ENCODE measurements at regions not wholly inside any gene's neighbourhood (a gene's known extent, or its start where the extent isn't known, plus 50 kb on each side); places are given as distances from the start of the nearest gene placed in this dataset.
"Not testable (repeated sequence)": the region's sequence is repeated elsewhere in the genome, so short reads cannot be mapped to it uniquely, and the experiment has no call there.

- peak; percentile 72 for DNase-seq
These were observed 227.4 kb upstream of the AZI2 start for GRCh38 chr3:28575746-28576613.

DNA sequence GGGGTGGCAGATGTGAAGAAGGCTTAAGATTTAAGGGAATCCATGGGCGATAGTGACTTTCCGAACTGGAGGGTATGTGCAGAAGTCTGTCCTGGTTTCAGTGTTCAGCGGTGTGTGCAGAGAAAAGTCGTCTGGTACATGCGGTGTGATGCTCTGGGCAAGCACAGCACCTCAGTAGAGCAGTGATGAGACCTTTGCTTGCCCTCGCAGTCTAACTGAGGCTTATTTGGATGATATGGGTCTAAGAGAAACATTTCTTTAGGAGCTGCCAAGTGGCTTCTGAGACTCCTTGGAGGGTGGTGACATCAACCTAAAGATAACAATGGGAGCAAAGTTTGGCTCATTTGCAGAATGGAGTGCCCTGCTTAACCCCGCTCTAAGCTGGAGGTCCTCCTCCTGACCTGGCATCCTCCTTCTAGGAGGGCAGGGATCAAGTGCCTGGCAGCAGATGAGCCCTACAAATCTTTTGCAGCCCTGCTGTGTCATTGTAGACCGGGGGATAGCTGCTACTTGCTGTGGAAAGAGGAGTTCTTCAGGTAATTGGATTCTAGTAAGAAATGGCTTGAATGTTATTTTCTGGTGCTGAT is 228.1 kb upstream of the AZI2 start:
- peak; percentile 53 for DNase-seq

GRCh38 chr3:28577941-28578500 is 229.4 kb upstream of the AZI2 start:
- DNase-seq = no peak

GRCh38 chr3:28586325-28586724 is 237.7 kb upstream of the AZI2 start:
- no peak for DNase-seq

DNA sequence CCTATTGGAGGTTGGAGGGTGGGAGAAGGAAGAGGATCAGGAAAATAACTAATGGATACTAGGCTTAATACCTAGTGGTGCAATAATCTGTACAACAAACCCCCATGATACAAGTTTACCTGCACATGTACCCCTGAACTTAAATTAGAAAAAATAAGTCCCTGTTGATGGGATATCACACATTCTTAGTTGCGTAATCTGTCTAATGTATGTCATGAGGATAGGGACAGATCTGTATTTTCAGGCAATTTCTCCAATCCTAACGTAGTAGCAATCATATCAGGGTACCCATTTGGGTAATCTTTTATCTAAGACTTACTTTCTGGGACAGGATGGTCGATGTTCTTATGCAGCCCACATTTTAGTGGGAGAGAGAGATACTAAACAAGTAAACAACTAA is 239.1 kb upstream of the AZI2 start:
- no peak for DNase-seq

- DNase-seq = no peak
These were observed 241.6 kb upstream of the AZI2 start for GRCh38 chr3:28590216-28590615.

- DNase-seq = no peak
These were observed 242.2 kb upstream of the AZI2 start for GRCh38 chr3:28590860-28591259.

DNA sequence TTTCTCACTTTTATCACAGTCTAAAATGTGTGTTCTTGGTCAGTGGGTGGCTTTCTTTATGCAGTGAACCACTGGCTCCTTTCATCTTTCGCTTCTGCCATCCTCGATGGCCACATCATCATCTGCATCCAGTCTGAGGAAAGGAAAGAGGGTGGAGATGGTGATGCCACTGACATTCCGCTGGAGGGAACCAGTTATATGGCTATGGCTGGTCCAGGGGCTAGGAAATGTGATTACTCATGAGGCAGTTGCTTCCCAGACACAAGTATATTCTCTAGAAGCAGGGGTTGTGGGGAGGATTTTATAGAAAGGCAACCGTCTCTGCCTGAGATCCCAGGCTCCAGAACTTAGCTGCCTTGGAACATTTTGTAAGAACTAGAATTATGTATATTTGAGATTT is 246.7 kb upstream of the AZI2 start:
- no peak for DNase-seq

DNA sequence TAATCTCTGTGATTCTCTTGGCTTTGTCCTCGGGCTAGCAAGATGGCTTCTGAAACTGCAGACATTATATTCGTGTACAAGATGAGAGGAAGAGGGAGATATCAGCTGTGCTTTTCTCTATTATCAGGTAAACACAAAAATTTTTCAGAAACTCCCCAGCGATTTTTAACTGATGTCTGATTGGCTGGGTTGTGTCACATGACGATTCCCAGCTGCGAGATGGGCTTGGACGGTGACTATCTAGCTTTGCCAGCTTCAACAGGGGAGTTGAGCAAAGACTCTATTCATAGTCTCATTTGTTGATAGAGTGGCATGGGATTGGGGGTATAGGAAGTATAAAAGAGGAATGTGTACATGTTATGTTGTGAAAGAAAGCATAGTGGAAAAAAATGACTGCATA is 248.8 kb upstream of the AZI2 start:
- no peak for DNase-seq

DNA sequence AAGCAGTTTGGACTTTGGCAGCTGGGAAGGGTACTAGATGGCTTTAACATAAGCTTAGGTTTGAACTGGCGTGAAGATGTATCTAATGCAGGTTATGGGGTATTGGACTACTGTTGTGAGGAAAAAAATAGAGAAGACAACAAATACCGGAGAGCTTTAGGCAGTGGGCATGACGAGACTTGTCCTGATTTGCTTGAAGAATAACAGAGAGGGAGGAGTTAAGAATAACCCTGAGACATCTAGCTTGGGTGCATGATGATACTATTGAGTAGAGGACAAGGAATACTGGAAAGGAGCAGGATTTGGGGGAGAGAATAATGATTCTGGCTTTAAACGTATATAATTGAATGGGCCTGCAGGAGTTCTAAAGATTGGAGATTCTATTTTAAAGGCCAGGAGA is 249.5 kb upstream of the AZI2 start:
- DNase-seq = no peak

DNA sequence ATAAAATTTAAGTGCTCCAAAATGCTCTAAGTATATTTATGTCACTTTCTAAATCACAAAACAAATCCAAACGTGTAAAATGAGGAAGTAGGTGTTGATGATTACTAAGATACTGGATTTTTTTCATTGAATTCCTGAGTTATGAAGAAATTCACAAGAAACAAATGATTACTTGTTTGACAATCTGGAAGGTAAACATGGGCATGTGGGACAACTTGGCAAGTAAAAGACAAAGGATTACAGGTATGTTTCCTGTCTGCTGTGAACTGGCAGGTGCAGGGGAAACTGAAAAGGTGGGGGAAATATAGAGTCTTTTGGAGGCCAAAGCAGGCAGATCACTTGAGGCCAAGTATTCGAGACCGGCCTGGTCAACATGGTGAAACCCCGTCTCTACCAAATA is 252.7 kb upstream of the AZI2 start:
- no peak for DNase-seq

DNA sequence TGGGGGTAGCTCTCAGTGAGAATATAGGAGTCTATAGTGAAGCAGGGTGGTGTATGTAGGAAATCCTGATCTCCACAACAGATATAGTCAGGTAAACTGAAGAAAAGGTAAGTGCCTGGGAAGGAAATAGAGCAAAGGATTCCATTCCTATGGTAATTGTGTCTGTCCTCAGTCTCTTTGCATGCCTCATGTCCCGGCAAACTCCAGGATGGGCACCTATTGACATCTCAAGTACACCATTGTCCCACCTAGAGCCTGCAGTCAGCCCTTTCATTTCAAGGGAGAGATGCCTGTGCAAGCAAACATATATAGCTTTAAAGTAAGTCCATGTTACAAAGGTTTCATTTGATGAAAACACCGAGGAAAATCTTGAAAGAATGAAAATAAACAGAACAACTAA is 257.7 kb upstream of the AZI2 start:
- no peak for DNase-seq

DNA sequence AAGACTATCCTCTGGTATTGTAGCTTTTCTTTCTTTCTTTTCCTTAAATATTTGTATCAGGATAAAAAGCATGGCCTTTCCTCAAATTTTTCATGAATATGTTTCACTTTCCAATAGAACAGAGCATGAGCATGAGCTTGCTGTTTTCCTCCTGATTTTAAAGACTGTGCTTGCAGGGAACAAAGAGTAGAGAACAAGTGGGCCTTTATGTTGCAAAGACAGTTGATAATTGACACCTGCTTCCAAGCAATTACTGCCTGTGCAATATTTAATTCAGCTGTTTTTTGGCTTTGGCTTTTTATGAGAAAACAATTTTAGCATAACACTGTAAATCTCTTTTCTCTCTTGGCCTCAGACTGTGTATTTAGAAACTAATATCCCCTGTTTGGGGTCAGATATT is 263.6 kb upstream of the AZI2 start:
- no peak for DNase-seq

DNA sequence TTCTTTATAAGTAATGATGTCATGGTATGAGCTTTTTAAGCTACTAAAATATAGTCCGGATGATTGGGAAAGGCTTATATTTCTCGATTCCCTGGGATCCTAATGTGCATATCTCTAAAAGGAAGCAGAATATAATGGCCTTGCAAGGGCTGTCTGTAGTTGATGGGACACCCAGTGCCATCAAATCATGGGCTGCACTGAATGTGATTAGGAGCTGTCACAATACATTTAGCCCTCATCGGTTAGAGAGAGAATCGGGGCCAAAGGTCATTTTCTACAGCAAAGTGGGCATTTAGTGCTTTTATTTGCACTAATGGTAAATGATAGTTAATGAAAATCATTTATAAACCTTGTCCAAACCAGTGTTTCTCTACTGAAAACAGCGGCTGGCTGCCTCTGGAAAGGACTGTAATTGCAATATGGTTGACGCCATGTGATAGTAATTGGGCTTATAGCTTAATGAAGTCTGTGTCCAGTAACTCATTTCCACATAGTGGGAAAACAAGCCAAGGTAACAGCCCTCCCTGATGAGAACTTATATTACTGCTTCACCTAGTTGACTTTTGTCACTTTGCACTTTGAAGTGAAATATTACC is 265.0 kb upstream of the AZI2 start:
- no peak for DNase-seq

DNA sequence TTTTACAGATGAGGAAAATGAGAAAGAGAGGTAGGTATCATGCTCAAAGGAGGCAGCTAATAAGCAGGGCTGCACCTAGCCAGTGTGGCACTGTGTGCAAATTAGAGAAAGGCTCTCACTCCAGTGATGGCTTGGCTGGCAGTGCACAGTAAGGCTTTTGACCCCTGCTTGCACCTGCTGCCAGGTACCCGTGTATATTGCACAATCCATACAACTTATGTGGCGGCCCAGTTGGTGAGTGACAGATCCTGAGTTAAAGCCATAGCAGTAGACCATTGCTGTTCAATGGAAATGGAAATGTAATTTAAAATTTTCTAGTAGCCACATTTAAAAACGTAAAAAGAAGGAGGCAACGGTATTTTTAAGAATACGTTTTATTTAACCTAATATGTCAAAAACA is 266.4 kb upstream of the AZI2 start:
- DNase-seq = no peak

- no peak for DNase-seq
These were observed 267.3 kb upstream of the AZI2 start for GRCh38 chr3:28615971-28616370.

GRCh38 chr3:28617821-28618220 is 269.2 kb upstream of the AZI2 start:
- DNase-seq = no peak

DNA sequence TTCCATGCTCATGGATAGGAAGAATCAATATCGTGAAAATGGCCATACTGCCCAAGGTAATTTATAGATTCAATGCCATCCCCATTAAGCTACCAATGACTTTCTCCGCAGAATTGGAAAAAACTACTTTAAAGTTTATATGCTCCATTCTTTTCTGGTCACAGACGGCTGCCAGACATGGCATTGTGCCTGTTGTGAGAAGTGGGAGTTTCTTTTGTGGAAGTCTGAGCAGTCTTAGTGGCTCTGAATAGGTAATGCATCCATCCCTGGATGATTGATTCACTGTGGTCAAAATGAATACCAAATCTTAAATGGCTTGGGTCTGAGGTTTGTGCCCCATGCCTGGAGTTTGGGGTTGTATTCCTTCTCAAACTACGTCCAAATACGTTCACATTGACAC is 274.5 kb upstream of the AZI2 start:
- no peak for DNase-seq

DNA sequence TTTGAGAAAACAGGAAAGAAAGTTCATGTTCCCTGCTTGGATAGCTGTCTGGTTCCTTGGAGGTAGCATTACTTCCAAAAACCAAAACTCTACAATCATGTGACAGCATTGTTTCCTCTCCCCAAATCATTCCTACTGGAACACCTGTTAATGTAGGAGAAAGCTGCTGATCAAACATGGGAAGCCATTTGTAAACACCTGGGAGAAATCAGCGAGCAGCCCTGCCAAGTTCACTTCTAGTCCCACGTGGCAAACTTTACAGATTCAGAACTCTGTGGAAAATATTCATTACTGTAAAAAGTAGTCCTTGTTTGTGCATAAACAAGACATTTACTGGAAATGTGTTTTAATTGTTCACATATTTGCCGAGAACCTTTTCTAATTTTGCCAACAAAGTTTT is 275.5 kb upstream of the AZI2 start:
- no peak for DNase-seq

GRCh38 chr3:28627843-28628242 is 279.2 kb upstream of the AZI2 start:
- not testable (repeated sequence) for DNase-seq

DNA sequence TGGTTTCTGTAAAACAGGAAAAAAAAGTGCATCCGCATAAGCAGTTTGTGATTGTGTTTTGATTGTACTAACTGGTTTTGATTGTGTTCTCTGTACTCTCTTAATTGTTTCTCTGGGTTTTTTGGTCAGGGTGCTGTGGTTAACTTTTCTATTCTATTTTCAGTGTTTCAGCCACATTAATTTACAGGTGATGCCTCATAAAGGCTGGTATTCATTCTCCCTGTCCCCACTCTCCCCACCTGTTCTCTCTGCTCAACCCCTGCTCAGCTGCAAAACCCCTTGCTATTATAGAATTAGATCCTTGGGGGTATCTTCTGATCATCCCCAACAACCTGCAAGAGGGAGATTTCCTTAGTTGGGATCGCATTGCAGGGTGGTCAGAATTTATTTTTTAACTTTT is 285.4 kb upstream of the AZI2 start:
- no peak for DNase-seq

DNA sequence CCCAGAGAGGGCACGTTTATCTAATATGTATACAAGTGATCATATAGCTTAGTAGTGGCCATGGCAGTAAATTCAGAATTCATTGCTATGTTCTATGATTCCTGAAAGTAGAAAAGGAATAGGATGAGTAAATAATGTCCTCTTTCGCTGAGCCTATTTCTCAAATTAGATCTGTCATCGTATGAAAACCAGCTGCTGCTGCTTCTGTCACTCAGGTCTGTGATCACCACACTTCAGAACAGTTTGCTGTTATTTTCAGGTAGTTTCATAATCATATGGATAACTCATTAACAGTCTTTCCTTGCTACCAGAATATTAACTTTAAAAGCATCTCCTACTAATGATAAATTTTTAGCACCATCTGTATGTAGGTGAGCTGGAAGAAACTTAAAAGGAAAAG is 289.1 kb upstream of the AZI2 start:
- DNase-seq = no peak

- no peak for DNase-seq
These were observed 296.5 kb upstream of the AZI2 start for GRCh38 chr3:28645149-28645548.

GRCh38 chr3:28646435-28646834 is 297.8 kb upstream of the AZI2 start:
- DNase-seq = no peak

Data from NCI-H82 (cell line).